Suprapubic skin (tissue), 3 donors: ENCODE measurements at regions not wholly inside any gene's neighbourhood (a gene's known extent, or its start where the extent isn't known, plus 50 kb on each side); places are given as distances from the start of the nearest gene placed in this dataset.

ENCODE experiments used
- CTCF ChIP-seq, 2 donors: fragments of 200-600 bp in 1 of 2; fragments of 450-650 bp in 1 of 2; sonication (generic) in 1 of 2; IDR thresholded peaks; one replicate each; pipeline ENCODE4 v1.5.1; 2016 to 2019; ENCODE audit warnings: antibody characterized with exemption in 2 of 2, mild to moderate bottlenecking in 1 of 2, moderate library complexity in 1 of 2
- POLR2AphosphoS5 ChIP-seq, 3 donors: sonication (generic); formaldehyde crosslinking; IDR thresholded peaks; one replicate each; pipeline ENCODE4 v1.6.1; 2017; ENCODE audit warnings: antibody characterized with exemption in 3 of 3

- TF ChIP-seq CTCF (IDR thresholded peaks at IDR 0.05): no peak
- TF ChIP-seq POLR2AphosphoS5 (IDR thresholded peaks at IDR 0.05): no peak
Observed at GRCh38 chr13:79160818-79161217, 245.2 kb downstream of the RBM26 start.
